HEK293 (cell line): ENCODE measurements at regions not wholly inside any gene's neighbourhood (a gene's known extent, or its start where the extent isn't known, plus 50 kb on each side); places are given as distances from the start of the nearest gene placed in this dataset.

Experiments used
- CTCF ChIA-PET: fragments of 350-600 bp; formaldehyde crosslinking; extraction: SDS; loops from one replicate; lab custom pipeline; 2021; ENCODE audit warnings: antibody characterized with exemption; lab: Yijun Ruan, JAX
- POLR2A ChIA-PET: fragments of 300-600 bp; formaldehyde crosslinking; extraction: SDS; loops from one replicate; lab custom pipeline; 2020; ENCODE audit warnings: antibody characterized with exemption, inconsistent platforms; lab: Yijun Ruan, JAX
- H3K27ac ChIP-seq: fragments of 200-500 bp; sonication (Bioruptor generic); 2 replicates; pipeline ENCODE4 v1.5.1; 2014; ENCODE audit warnings: low read depth, low read length, control low read depth, inconsistent platforms; ENCODE audit errors: extremely low read depth
- H3K36me3 ChIP-seq, 2 experiments: fragments of 200-500 bp in 1 of 2; sonication (Bioruptor generic) in 1 of 2; 1 replicate in 1 of 2; 2 replicates in 1 of 2; pipeline ENCODE4 v1.5.1; 2014 to 2017; ENCODE audit warnings: inconsistent platforms in 2 of 2, low read length in 2 of 2; ENCODE audit not compliant: control insufficient read depth in 2 of 2, insufficient read depth in 1 of 2
- H3K4me1 ChIP-seq: fragments of 200-500 bp; sonication (Bioruptor generic); 2 replicates; pipeline ENCODE4 v1.5.1; 2014; ENCODE audit warnings: mild to moderate bottlenecking, low read length, inconsistent platforms; ENCODE audit not compliant: control insufficient read depth, insufficient read depth
- H3K4me3 ChIP-seq: 2 replicates; pipeline ENCODE4 v1.5.1; 2011; ENCODE audit warnings: low read depth, mild to moderate bottlenecking, control low read depth, low read length, moderate library complexity
- H3K9me3 ChIP-seq: fragments of 200-500 bp; sonication (Bioruptor generic); 2 replicates; pipeline ENCODE4 v1.5.1; 2014; ENCODE audit warnings: low read depth, low read length, inconsistent platforms; ENCODE audit not compliant: control insufficient read depth, insufficient read depth
- EGR2 ChIP-seq: fragments of 450-650 bp; formaldehyde crosslinking; IDR thresholded peaks from 2 replicates; pipeline ENCODE4 v1.5.1; 2016; ENCODE audit warnings: low read depth, missing biosample characterization, missing genetic modification characterization
- KLF17 ChIP-seq: fragments of 450-650 bp; formaldehyde crosslinking; IDR thresholded peaks from 2 replicates; pipeline ENCODE4 v1.5.1; 2016; ENCODE audit warnings: missing biosample characterization, missing genetic modification characterization
- SCRT1 ChIP-seq: fragments of 450-650 bp; formaldehyde crosslinking; IDR thresholded peaks from 2 replicates; pipeline ENCODE4 v1.5.1; 2016; ENCODE audit warnings: missing biosample characterization, missing genetic modification characterization, borderline replicate concordance
- ZFP69B ChIP-seq: fragments of 450-650 bp; formaldehyde crosslinking; IDR thresholded peaks from 2 replicates; pipeline ENCODE4 v1.5.1; 2016; ENCODE audit warnings: missing biosample characterization, missing genetic modification characterization
- ZNF239 ChIP-seq: fragments of 450-650 bp; formaldehyde crosslinking; IDR thresholded peaks from 2 replicates; pipeline ENCODE4 v1.5.1; 2016; ENCODE audit warnings: missing biosample characterization, missing genetic modification characterization
- ZNF280D ChIP-seq: fragments of 450-650 bp; formaldehyde crosslinking; IDR thresholded peaks from 2 replicates; pipeline ENCODE4 v1.5.1; 2016; ENCODE audit warnings: missing biosample characterization, missing genetic modification characterization
- ZNF292 ChIP-seq: fragments of 450-650 bp; formaldehyde crosslinking; IDR thresholded peaks from 2 replicates; pipeline ENCODE4 v1.5.1; 2016; ENCODE audit warnings: low read depth, missing biosample characterization, missing genetic modification characterization, borderline replicate concordance
- ZNF311 ChIP-seq: fragments of 450-650 bp; formaldehyde crosslinking; IDR thresholded peaks from 2 replicates; pipeline ENCODE4 v1.5.1; 2017; ENCODE audit warnings: missing biosample characterization, missing genetic modification characterization, borderline replicate concordance
- ZNF37A ChIP-seq: fragments of 450-650 bp; IDR thresholded peaks from 2 replicates; pipeline ENCODE4 v1.5.1; 2018; ENCODE audit warnings: missing biosample characterization, missing genetic modification characterization
- ZNF48 ChIP-seq: fragments of 450-650 bp; formaldehyde crosslinking; IDR thresholded peaks from 2 replicates; pipeline ENCODE4 v1.5.1; 2016; ENCODE audit warnings: missing biosample characterization, missing genetic modification characterization
- ZNF513 ChIP-seq: fragments of 450-650 bp; IDR thresholded peaks from 2 replicates; pipeline ENCODE4 v1.5.1; 2018; ENCODE audit warnings: missing biosample characterization, missing genetic modification characterization
- ZNF518A ChIP-seq: fragments of 450-650 bp; formaldehyde crosslinking; conservative IDR thresholded peaks from 2 replicates; pipeline ENCODE4 v1.5.1; 2016; ENCODE audit warnings: low read depth, missing biosample characterization, missing genetic modification characterization
- ZNF626 ChIP-seq: fragments of 450-650 bp; sonication (Bioruptor Pico); formaldehyde crosslinking; IDR thresholded peaks from 2 replicates; pipeline ENCODE4 v1.5.1; 2018; ENCODE audit warnings: missing biosample characterization, missing genetic modification characterization, inconsistent platforms
- ZNF639 ChIP-seq: fragments of 450-650 bp; formaldehyde crosslinking; IDR thresholded peaks from 2 replicates; pipeline ENCODE4 v1.5.1; 2016; ENCODE audit warnings: missing biosample characterization, missing genetic modification characterization
- ZNF830 ChIP-seq: fragments of 450-650 bp; IDR thresholded peaks from 2 replicates; pipeline ENCODE4 v1.5.0; 2018; ENCODE audit warnings: missing biosample characterization, missing genetic modification characterization, low read depth, mild to moderate bottlenecking, moderate library complexity

- ChIA-PET POLR2A (no interaction called here), CTCF (interaction anchor here (0.6 to 1.4 kb wide), 7 partner anchors 8 to 1293 kb away, joined by 3 to 6 read pairs (median 3); no protein-coding TSS in a partner anchor)
- H3K36me3 ChIP-seq = no peaks in the 10 kb centered on the region
- no peak overlapping the region for H3K4me3 ChIP-seq
- TF ChIP-seq ZNF639 (no peak), ZNF311 (no peak), ZNF280D (tag by site-specific recombination) (no peak), ZFP69B (tag by site-specific recombination) (no peak), ZNF518A (tag by site-specific recombination) (no peak), ZNF37A (tag by site-specific recombination) (no peak), ZNF292 (tag by site-specific recombination) (no peak), ZNF48 (tag by site-specific recombination) (no peak), ZNF626 (tag by site-specific recombination) (no peak), ZNF239 (tag by site-specific recombination) (no peak), SCRT1 (no peak), ZNF830 (no peak), KLF17 (tag by site-specific recombination) (no peak), ZNF513 (tag by site-specific recombination) (no peak), EGR2 (tag by site-specific recombination) (no peak)
- H3K9me3 ChIP-seq = no peaks in the 10 kb centered on the region
- H3K4me1 ChIP-seq = no peaks in the 10 kb centered on the region
- H3K27ac ChIP-seq = no peak overlapping the region
Measured at GRCh38 chr9:107175041-107175440, 108.0 kb upstream of the RAD23B start.
